Astrocyte of the cerebellum (primary cell): ENCODE measurements at regions not wholly inside any gene's neighbourhood (a gene's known extent, or its start where the extent isn't known, plus 50 kb on each side); places are given as distances from the start of the nearest gene placed in this dataset.

ENCODE experiments used
- DNase-seq: peaks from one replicate; pipeline ENCODE4 v3.0.0-alpha.2; 2011; ENCODE audit warnings: low read depth
- H3K4me3 ChIP-seq: 2 replicates; pipeline ENCODE4 v1.5.1; 2011; ENCODE audit warnings: mild to moderate bottlenecking, low read depth, low read length, moderate library complexity
- in situ Hi-C: cut with HindIII; loops from 2 replicates; pipeline ENCODE4 v1.10.0; 2017; ENCODE audit warnings: low sequenced_read_pairs
- TF ChIP-seq, protein P1 (sequence below): IDR thresholded peaks from 2 replicates; pipeline ENCODE4 v1.5.1; 2012; ENCODE audit warnings: low read length, low read depth, moderate library complexity, mild to moderate bottlenecking; ENCODE audit errors: missing control alignments

DNA sequence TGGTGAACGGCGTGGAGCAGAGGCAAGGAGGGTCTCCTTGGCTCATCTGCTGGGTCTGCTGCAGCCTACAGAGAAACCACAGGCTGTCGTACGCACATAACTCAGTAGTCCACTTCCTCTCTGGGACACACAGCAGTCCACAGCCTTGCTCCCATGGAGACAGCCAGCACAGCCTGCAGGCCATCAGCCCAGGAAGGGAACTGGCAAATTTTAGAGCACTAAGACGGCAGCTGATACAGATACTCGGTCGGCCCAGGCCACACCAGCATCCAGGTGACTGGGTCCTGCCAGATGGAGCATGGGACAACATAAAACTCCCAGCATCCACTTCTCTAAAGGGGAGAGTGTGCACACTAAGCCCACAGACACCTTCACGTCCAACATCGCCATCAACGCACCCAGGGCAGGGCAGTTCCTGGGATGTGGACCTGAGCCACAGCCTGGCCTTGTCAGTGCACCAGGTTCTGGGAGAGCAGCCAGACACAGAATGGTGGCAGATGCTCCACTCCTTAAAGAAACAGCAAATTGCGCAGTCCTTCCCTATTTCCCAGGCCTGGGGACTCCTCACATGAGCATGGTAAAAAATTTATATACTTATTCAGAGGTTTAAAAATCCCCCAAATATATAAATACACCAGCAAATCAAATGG is 247.1 kb upstream of the RAB4A start:
- no peak for DNase-seq
- in situ Hi-C loops = no loop called here
- no peak overlapping the region for H3K4me3 ChIP-seq
- TF ChIP-seq, protein P1, sequence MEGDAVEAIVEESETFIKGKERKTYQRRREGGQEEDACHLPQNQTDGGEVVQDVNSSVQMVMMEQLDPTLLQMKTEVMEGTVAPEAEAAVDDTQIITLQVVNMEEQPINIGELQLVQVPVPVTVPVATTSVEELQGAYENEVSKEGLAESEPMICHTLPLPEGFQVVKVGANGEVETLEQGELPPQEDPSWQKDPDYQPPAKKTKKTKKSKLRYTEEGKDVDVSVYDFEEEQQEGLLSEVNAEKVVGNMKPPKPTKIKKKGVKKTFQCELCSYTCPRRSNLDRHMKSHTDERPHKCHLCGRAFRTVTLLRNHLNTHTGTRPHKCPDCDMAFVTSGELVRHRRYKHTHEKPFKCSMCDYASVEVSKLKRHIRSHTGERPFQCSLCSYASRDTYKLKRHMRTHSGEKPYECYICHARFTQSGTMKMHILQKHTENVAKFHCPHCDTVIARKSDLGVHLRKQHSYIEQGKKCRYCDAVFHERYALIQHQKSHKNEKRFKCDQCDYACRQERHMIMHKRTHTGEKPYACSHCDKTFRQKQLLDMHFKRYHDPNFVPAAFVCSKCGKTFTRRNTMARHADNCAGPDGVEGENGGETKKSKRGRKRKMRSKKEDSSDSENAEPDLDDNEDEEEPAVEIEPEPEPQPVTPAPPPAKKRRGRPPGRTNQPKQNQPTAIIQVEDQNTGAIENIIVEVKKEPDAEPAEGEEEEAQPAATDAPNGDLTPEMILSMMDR = no peak

DNA sequence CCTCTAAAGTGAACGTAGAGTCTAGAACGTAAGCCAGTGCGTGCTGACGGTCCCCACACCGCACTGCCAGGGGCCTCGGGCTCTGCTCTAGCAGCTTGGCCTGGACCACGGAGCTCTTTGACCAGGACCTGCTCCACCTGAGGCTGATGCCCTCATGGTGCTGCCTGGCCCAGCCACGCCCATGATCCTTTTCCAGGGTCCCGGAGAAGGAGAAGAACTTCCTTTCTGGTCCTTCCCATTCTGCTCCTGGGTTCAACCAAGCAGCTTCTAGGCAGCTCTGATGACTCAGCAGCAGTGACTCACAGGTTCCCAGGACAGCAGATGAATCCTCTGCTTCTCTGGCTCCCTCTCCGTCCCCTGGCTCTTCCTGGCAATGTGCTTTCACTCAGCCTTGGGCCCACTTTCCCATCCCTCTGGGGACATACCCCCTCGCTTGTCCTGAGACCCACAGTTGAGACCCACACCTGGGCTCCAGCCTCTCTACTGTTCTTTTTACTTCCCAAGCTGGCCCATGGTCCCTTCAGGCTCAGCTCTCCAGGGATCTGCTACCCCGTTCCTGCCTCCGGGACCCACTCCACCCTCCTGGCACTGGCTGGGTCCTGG is 246.3 kb upstream of the RAB4A start:
- in situ Hi-C loops = loop anchor here (5.0 kb wide), 1 partner anchor 48 kb away; no protein-coding TSS in a partner anchor
- DNase-seq = peak; percentile 37
- TF ChIP-seq, protein P1 = no peak
- no peak overlapping the region for H3K4me3 ChIP-seq

DNA sequence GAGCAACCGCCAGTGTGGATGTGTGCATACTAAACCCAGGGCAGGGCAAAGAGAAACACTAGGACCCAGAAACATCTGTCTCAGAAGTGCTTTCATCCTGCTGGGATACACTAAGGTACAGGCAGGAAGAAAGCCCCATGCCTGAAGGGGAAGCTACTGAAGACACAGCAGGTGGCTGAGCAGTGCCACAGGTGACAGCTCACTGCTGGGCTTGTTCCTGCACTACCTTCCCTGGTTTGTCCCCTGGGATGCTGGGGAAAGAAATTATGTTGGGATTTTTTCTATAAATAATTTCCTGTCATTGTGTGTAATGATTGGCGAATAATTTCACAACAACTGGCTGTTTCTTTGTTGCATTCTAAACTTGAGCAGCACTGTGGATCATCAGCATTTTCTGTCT is 245.3 kb upstream of the RAB4A start:
- TF ChIP-seq, protein P1 = no peak
- in situ Hi-C loops = loop anchor here (5.0 kb wide), 1 partner anchor 47 kb away; no protein-coding TSS in a partner anchor
- no peak overlapping the region for H3K4me3 ChIP-seq
- no peak for DNase-seq

DNA sequence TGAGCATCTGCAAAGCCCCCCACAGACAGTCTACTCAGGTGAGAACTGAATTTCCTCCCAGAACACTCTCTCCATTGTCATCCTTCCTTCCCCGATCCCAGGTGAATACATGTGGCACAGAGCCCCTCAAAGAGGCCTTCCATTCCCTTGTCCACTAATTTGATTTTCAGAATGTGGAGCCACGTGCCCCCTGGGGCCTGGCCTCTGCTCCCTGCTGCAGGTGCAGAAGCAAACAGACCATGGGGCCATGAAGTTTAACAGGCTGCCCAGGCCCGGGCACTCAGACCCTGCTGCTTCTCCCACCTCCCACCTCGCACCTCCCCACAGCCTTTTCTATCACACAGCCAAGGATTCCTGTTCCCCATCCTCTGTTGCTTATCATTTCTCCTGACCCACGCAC is 243.8 kb upstream of the RAB4A start:
- in situ Hi-C loops = loop anchor here (5.0 kb wide), 1 partner anchor 45 kb away; no protein-coding TSS in a partner anchor
- TF ChIP-seq, protein P1 = no peak
- H3K4me3 ChIP-seq = no peak overlapping the region
- DNase-seq = no peak

DNA sequence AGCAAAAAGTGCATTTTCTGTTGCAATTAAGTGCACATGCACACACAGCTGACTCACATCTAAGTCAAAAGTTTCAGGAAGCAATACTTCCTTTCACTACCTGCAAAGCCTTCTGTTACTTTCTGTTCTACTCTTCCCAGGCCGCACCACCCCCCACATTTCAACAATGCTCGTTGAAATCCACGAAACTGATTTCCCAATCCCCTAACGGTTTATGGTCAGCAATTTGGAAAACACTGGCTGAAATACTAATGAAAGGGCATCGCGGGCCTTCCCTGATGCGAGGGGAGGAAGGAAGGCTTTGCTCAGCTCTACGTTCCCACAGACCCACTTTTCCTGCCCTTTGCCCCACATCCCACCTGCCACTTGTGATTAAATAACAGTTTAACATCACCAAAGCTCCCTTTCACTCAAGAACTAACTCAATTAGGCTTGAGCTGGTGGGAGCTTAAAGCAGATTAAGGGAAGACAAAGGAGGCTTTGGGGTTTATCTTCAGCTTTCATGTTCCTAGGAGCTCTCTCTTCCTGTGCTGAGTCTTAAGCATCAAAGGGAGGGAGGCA is 243.2 kb upstream of the RAB4A start:
- H3K4me3 ChIP-seq = no peak overlapping the region
- TF ChIP-seq, protein P1 = no peak
- in situ Hi-C loops = loop anchor here (5.0 kb wide), 1 partner anchor 45 kb away; no protein-coding TSS in a partner anchor
- no peak for DNase-seq

DNA sequence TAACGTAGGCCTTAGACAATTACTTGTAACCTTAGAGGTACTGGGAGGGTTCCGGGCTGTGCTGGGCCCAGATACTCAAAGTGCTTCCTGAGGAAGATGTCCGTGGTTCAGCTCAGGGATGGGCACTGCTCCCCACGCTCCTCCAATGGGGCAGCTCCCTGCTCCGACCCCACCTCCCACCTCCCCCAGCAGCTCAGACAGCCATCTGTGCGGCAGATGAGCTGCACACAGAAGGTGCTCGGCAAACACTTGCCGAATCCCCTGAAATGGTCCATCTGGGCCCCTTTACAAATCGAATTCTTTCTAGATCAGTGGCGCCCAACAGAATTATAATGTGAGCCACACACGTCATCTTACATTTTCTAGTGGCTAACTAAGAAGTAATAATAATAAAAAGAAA is 242.4 kb upstream of the RAB4A start:
- TF ChIP-seq, protein P1 = no peak
- in situ Hi-C loops = loop anchor here (5.0 kb wide), 1 partner anchor 44 kb away; no protein-coding TSS in a partner anchor
- no peak overlapping the region for H3K4me3 ChIP-seq

More for the DNA sequence above, 242.4 kb upstream of the RAB4A start:
- DNase-seq = no peak
